ENCODE measurements at regions not wholly inside any gene's neighbourhood (a gene's known extent, or its start where the extent isn't known, plus 50 kb on each side); places are given as distances from the start of the nearest gene placed in this dataset.

- Histone ChIP-seq H3K4me1 (no peaks in the 10 kb centered on the region), H3K36me3 (no peaks in the 10 kb centered on the region), H3K27me3 (no peaks in the 10 kb centered on the region), H3K27ac (no peak overlapping the region), H3K9me3 (no peaks in the 10 kb centered on the region), H3K4me3 (no peak overlapping the region)
- TF ChIP-seq POLR2A (IDR thresholded peaks at IDR 0.05) = no peak
- no peak for TF ChIP-seq CTCF (IDR thresholded peaks at IDR 0.05)
- peak in 2 of 3 donors; percentile 46 to 56 for DNase-seq
Observed at GRCh38 chr14:58703161-58703506, 65.4 kb downstream of the DACT1 start.

- H3K27ac ChIP-seq = no peak overlapping the region
- no peak overlapping the region for H3K4me3 ChIP-seq
- no peak for TF ChIP-seq CTCF (IDR thresholded peaks at IDR 0.05)
- no peak for TF ChIP-seq POLR2A (IDR thresholded peaks at IDR 0.05)
- no peaks in the 10 kb centered on the region for H3K27me3 ChIP-seq
- no peaks in the 10 kb centered on the region for H3K4me1 ChIP-seq
- H3K9me3 ChIP-seq = no peaks in the 10 kb centered on the region
- DNase-seq = no peak
- H3K36me3 ChIP-seq = no peaks in the 10 kb centered on the region
Observed at GRCh38 chr14:58705066-58705465, 67.3 kb downstream of the DACT1 start.

- no peak for DNase-seq
- H3K27me3 ChIP-seq = no peaks in the 10 kb centered on the region
- no peaks in the 10 kb centered on the region for H3K4me1 ChIP-seq
- H3K27ac ChIP-seq = no peak overlapping the region
- no peak overlapping the region for H3K4me3 ChIP-seq
- TF ChIP-seq CTCF (IDR thresholded peaks at IDR 0.05) = no peak
- TF ChIP-seq POLR2A (IDR thresholded peaks at IDR 0.05) = no peak
- no peaks in the 10 kb centered on the region for H3K9me3 ChIP-seq
- no peaks in the 10 kb centered on the region for H3K36me3 ChIP-seq
Observed at GRCh38 chr14:58707949-58708348, 70.2 kb downstream of the DACT1 start.

- H3K27me3 ChIP-seq = no peaks in the 10 kb centered on the region
- TF ChIP-seq CTCF (IDR thresholded peaks at IDR 0.05) (no peak), POLR2A (IDR thresholded peaks at IDR 0.05) (no peak)
- H3K4me1 ChIP-seq = no peaks in the 10 kb centered on the region
- no peak overlapping the region for H3K4me3 ChIP-seq
- no peaks in the 10 kb centered on the region for H3K9me3 ChIP-seq
- no peak for DNase-seq
- H3K27ac ChIP-seq = no peak overlapping the region
- no peaks in the 10 kb centered on the region for H3K36me3 ChIP-seq
Observed at GRCh38 chr14:58709949-58710348, 72.2 kb downstream of the DACT1 start.

GRCh38 chr14:58711382-58711781 is 73.6 kb downstream of the DACT1 start:
- Histone ChIP-seq H3K9me3 (no peaks in the 10 kb centered on the region), H3K4me1 (no peaks in the 10 kb centered on the region), H3K4me3 (no peak overlapping the region), H3K27ac (no peak overlapping the region), H3K27me3 (no peaks in the 10 kb centered on the region), H3K36me3 (no peaks in the 10 kb centered on the region)
- TF ChIP-seq POLR2A (IDR thresholded peaks at IDR 0.05) (no peak), CTCF (IDR thresholded peaks at IDR 0.05) (no peak)
- DNase-seq = no peak

GRCh38 chr14:58712357-58712756 is 74.6 kb downstream of the DACT1 start:
- DNase-seq = no peak
- TF ChIP-seq CTCF (IDR thresholded peaks at IDR 0.05) = no peak
- TF ChIP-seq POLR2A (IDR thresholded peaks at IDR 0.05) = no peak
- Histone ChIP-seq H3K27me3 (no peaks in the 10 kb centered on the region), H3K27ac (no peak overlapping the region), H3K9me3 (no peaks in the 10 kb centered on the region), H3K4me3 (no peak overlapping the region), H3K36me3 (no peaks in the 10 kb centered on the region), H3K4me1 (no peaks in the 10 kb centered on the region)

Data from Peyer's patch (tissue), 4 donors.